GM19452 (cell line): ENCODE measurements at regions not wholly inside any gene's neighbourhood (a gene's known extent, or its start where the extent isn't known, plus 50 kb on each side); places are given as distances from the start of the nearest gene placed in this dataset.
"Not testable (repeated sequence)": the region's sequence is repeated elsewhere in the genome, so short reads cannot be mapped to it uniquely, and the experiment has no call there.

Source experiments
- ATAC-seq: cut with Tn5 transposase; IDR thresholded peaks from one replicate; pipeline ENCODE4 v1.9.1; 2021; ENCODE audit not compliant: unreplicated experiment

- no peak for ATAC-seq
Observed at GRCh38 chr2:48183276-48183675, 131.2 kb upstream of the FOXN2 start.

- no peak for ATAC-seq
Observed at GRCh38 chr2:48183991-48184390, 130.5 kb upstream of the FOXN2 start.

GRCh38 chr2:48187503-48187902 is 127.0 kb upstream of the FOXN2 start:
- no peak for ATAC-seq

GRCh38 chr2:48189552-48190228 is 124.8 kb upstream of the FOXN2 start:
- no peak for ATAC-seq

- no peak for ATAC-seq
Observed at GRCh38 chr2:48190230-48190629, 124.3 kb upstream of the FOXN2 start.

- ATAC-seq = no peak
Observed at GRCh38 chr2:48194641-48195040, 119.8 kb upstream of the FOXN2 start.

GRCh38 chr2:48195169-48195568 is 119.3 kb upstream of the FOXN2 start:
- ATAC-seq = no peak

GRCh38 chr2:48197618-48198017 is 116.9 kb upstream of the FOXN2 start:
- no peak for ATAC-seq

- ATAC-seq = no peak
Observed at GRCh38 chr2:48198371-48198770, 116.1 kb upstream of the FOXN2 start.

- ATAC-seq = no peak
Observed at GRCh38 chr2:48199070-48199469, 115.4 kb upstream of the FOXN2 start.

GRCh38 chr2:48200620-48201293 is 113.7 kb upstream of the FOXN2 start:
- no peak for ATAC-seq

- not testable (repeated sequence) for ATAC-seq
Observed at GRCh38 chr2:48201435-48201834, 113.0 kb upstream of the FOXN2 start.

GRCh38 chr2:48202863-48203642 is 111.4 kb upstream of the FOXN2 start:
- no peak for ATAC-seq

GRCh38 chr2:48203668-48204067 is 110.8 kb upstream of the FOXN2 start:
- no peak for ATAC-seq

- ATAC-seq = no peak
Observed at GRCh38 chr2:48204750-48205136, 109.7 kb upstream of the FOXN2 start.

GRCh38 chr2:48205137-48205798 is 109.2 kb upstream of the FOXN2 start:
- ATAC-seq = peak; percentile 72

GRCh38 chr2:48206056-48206656 is 108.3 kb upstream of the FOXN2 start:
- not testable (repeated sequence) for ATAC-seq

GRCh38 chr2:48207201-48207641 is 107.3 kb upstream of the FOXN2 start:
- no peak for ATAC-seq

- no peak for ATAC-seq
Observed at GRCh38 chr2:48207851-48208250, 106.6 kb upstream of the FOXN2 start.

GRCh38 chr2:48209214-48209885 is 105.1 kb upstream of the FOXN2 start:
- no peak for ATAC-seq
